ENCODE measurements at regions not wholly inside any gene's neighbourhood (a gene's known extent, or its start where the extent isn't known, plus 50 kb on each side); places are given as distances from the start of the nearest gene placed in this dataset.

DNA sequence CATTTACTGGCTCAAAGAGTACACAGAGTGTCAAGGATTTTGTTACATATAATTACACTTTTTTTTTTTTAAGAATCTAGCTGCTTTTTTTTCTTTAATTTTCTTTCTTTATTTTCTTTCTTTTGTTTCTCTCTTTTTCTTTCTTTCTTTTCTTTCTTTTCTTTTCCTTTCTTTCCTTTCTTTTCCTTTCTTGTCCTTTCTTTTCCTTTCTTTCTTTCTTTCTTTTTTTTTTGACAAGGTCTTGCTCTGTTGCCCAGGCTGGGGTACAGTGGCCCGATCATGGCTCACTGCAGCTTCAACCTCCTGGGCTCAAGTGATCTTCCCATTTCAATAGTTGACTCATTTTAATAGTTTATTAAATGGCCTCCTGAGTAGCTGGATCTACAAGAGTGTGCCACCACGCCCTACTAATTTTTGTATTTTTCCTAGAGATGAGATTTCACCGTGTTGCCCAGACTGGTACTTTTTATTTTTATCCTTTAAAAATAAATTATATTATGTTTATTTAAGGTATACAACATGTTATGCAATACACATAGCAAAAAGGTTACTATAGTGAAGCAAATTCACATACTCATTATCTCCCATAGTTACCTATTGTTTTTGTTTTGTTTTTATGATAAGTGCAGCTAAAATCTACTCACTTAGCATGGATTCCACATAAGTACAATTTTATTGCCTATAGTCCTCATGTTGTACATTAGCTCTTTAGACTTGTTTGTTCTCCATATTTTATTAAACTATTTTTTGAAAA, 381.5 kb upstream of the KLF4 start:
- no peak for DNase-seq (ENCODE audit: low read depth, low spot score)
- TF ChIP-seq, protein P1, sequence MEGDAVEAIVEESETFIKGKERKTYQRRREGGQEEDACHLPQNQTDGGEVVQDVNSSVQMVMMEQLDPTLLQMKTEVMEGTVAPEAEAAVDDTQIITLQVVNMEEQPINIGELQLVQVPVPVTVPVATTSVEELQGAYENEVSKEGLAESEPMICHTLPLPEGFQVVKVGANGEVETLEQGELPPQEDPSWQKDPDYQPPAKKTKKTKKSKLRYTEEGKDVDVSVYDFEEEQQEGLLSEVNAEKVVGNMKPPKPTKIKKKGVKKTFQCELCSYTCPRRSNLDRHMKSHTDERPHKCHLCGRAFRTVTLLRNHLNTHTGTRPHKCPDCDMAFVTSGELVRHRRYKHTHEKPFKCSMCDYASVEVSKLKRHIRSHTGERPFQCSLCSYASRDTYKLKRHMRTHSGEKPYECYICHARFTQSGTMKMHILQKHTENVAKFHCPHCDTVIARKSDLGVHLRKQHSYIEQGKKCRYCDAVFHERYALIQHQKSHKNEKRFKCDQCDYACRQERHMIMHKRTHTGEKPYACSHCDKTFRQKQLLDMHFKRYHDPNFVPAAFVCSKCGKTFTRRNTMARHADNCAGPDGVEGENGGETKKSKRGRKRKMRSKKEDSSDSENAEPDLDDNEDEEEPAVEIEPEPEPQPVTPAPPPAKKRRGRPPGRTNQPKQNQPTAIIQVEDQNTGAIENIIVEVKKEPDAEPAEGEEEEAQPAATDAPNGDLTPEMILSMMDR (IDR thresholded peaks at IDR 0.05; ENCODE audit: insufficient read depth, low read length, missing control alignments) = no peak
- POLR2A ChIA-PET = no interaction called here

DNA sequence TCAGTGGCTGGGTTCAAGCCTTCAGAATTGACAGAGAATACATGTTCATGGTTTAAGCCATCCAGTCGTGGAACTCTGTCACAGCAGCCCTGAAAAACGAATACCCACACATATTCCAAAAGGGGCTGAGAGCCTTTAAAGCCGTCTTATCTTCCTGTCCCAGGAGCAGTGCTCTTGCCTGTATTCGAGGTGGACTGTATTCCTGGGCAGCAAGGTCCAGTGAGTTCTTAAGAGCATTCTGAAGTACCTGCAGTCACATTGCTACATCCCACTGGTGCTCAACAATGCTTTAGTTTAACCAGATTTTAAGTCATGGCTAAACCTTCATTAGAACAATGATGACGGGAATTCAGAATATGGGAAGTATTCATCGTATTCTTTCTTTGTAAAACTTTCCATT, 380.7 kb upstream of the KLF4 start:
- ChIA-PET CTCF (no interaction called here), POLR2A (no interaction called here)
- H3K4me3 ChIP-seq (ENCODE audit: low read depth, low read length) = no peak overlapping the region
- TF ChIP-seq, protein P1 (IDR thresholded peaks at IDR 0.05; ENCODE audit: insufficient read depth, low read length, missing control alignments) = no peak
- no peak for DNase-seq (ENCODE audit: low read depth, low spot score)

More for the DNA sequence above, 381.5 kb upstream of the KLF4 start:
- CTCF ChIA-PET = no interaction called here
- no peak overlapping the region for H3K4me3 ChIP-seq (ENCODE audit: low read depth, low read length)

DNA sequence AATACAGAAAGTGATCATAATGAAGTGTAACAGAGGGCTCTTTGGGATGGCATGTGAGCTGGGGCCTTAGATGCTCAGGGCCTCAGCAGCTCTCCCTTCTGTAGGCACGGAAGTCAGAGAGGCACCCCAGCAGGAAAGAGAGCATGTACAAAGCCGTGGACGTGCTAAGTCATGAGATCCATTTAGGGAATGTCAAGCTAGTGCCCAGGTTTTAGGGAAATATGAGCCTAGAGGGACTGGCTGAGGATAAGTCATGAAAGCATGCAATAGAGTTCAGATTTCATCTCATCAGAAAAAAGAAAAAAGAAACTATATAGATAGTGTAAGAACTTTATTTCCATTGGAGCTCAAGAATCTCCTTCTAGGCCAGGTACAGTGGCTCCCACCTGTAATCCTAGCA, 379.5 kb upstream of the KLF4 start:
- POLR2A ChIA-PET = no interaction called here
- CTCF ChIA-PET = no interaction called here
- DNase-seq (ENCODE audit: low read depth, low spot score) = no peak
- no peak overlapping the region for H3K4me3 ChIP-seq (ENCODE audit: low read depth, low read length)
- TF ChIP-seq, protein P1 (IDR thresholded peaks at IDR 0.05; ENCODE audit: insufficient read depth, low read length, missing control alignments) = no peak

DNA sequence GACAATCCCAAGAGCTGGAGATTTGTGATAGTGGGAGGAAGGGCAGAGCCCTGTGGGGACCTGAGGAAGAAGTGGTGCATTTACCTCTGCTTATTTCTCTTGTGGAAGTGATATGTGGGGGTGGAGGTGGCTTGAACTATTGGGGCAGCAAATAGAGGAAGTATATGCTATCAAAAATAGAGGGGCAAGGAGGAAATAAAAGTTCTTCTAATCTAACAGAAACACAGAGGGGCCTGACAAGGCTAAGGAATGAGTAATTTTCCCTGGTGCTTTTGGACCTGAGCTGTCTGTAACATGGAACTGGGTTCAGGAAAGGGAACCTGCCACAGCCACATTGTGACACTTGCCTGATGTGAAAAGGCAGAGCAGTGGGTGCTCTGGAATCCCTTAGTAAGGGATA, 378.6 kb upstream of the KLF4 start:
- ChIA-PET POLR2A (no interaction called here), CTCF (no interaction called here)

DNA sequence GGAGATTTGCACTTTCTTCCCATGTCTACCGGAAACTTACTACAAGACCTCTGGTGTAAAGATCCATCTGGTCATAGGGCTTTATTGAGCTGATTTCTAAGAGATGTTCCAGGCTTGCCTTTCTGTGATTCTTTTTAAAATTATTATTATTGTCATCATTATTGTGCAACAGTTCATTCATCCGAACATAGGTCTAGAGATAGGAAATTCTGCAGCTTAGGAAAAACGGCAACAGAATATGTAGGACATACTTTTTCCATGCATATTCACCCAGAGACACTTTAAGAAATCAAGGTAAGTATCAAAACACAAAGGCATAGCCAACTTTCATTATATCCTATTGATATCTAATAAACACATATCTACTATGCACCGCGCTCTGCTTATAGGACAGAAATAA, 378.2 kb upstream of the KLF4 start:
- DNase-seq (ENCODE audit: low read depth, low spot score) = no peak
- ChIA-PET POLR2A (no interaction called here), CTCF (no interaction called here)
- TF ChIP-seq, protein P1 (IDR thresholded peaks at IDR 0.05; ENCODE audit: insufficient read depth, low read length, missing control alignments) = no peak
- H3K4me3 ChIP-seq (ENCODE audit: low read depth, low read length) = no peak overlapping the region

More for the DNA sequence above, 378.6 kb upstream of the KLF4 start:
- TF ChIP-seq, protein P1 (IDR thresholded peaks at IDR 0.05; ENCODE audit: insufficient read depth, low read length, missing control alignments) = no peak
- no peak overlapping the region for H3K4me3 ChIP-seq (ENCODE audit: low read depth, low read length)
- no peak for DNase-seq (ENCODE audit: low read depth, low spot score)

DNA sequence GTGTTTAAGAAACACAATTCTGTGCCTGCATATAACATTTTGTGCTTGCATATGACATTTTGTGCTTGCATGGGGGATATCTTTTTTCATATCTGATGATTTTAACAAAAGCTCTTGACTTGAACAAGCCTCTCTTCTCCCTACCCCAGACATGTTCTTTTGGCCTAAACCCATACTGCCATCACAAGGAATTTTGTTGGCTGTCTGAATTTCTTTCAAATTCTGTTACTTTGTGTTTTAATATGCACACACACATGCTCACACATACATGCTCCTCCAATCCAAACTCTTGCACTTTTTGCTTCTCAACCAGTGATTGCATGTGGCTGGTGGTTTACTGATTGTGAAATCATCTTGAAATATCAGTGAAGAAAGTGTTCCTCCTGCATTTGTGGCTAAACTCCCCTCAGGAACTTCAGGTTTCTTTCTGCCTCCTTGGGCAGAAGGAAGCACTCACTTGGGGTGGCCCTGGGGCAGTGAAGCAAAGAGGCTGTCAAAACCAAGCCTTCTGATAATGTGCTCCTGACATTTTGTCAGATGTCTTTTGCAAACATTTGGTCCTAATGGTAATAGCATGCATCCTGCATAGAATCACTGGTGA, 377.2 kb upstream of the KLF4 start:
- no peak for DNase-seq (ENCODE audit: low read depth, low spot score)
- ChIA-PET CTCF (no interaction called here), POLR2A (no interaction called here)
- TF ChIP-seq, protein P1 (IDR thresholded peaks at IDR 0.05; ENCODE audit: insufficient read depth, low read length, missing control alignments) = no peak
- H3K4me3 ChIP-seq (ENCODE audit: low read depth, low read length) = no peak overlapping the region
